GM23338 (cell line): ENCODE measurements at regions not wholly inside any gene's neighbourhood (a gene's known extent, or its start where the extent isn't known, plus 50 kb on each side); places are given as distances from the start of the nearest gene placed in this dataset.

Experiments
- CREB1 ChIP-seq: fragments of 250-450 bp; sonication (Bioruptor Pico); IDR thresholded peaks from 2 replicates; pipeline ENCODE4 v1.5.0; 2020; ENCODE audit warnings: low read depth, mild to moderate bottlenecking, moderate library complexity
- CTCF ChIP-seq, 2 experiments: fragments of 200-600 bp in 1 of 2; sonication (generic) in 1 of 2; conservative IDR thresholded peaks; 2 replicates each; pipeline versions ENCODE4 v1.5.1 to v1.6.1; 2016 to 2017; ENCODE audit warnings: antibody characterized with exemption in 2 of 2, low read depth in 2 of 2, mild to moderate bottlenecking in 2 of 2, moderate library complexity in 1 of 2
- EZH2 ChIP-seq: fragments of 200-600 bp; sonication (generic); IDR thresholded peaks from one replicate; pipeline ENCODE4 v1.8.0; 2017; ENCODE audit warnings: antibody characterized with exemption, mild to moderate bottlenecking, low read depth; ENCODE audit not compliant: unreplicated experiment
- EZH2phosphoT487 ChIP-seq: fragments of 200-600 bp; sonication (generic); IDR thresholded peaks from one replicate; pipeline ENCODE4 v1.8.1; 2018; ENCODE audit warnings: antibody characterized with exemption; ENCODE audit not compliant: unreplicated experiment
- JUNB ChIP-seq: IDR thresholded peaks from one replicate; pipeline ENCODE4 v1.6.1; 2016; ENCODE audit warnings: antibody characterized with exemption; ENCODE audit not compliant: unreplicated experiment
- NANOG ChIP-seq: IDR thresholded peaks from 2 replicates; pipeline ENCODE4 v1.6.1; 2016; ENCODE audit warnings: antibody characterized with exemption, borderline replicate concordance
- POLR2AphosphoS5 ChIP-seq: IDR thresholded peaks from 2 replicates; pipeline ENCODE4 v1.6.1; 2016; ENCODE audit warnings: antibody characterized with exemption, low read depth
- STAT1 ChIP-seq: IDR thresholded peaks from one replicate; pipeline ENCODE4 v1.6.1; 2016; ENCODE audit warnings: antibody characterized with exemption; ENCODE audit not compliant: unreplicated experiment
- ZNF114 ChIP-seq: fragments of 250-450 bp; sonication (Bioruptor Pico); IDR thresholded peaks from 2 replicates; pipeline ENCODE4 v1.5.0; 2020; ENCODE audit warnings: mild to moderate bottlenecking, moderate library complexity
- TF ChIP-seq, protein P1 (sequence below): IDR thresholded peaks from one replicate; pipeline ENCODE4 v1.6.1; 2018; ENCODE audit warnings: antibody characterized with exemption; ENCODE audit not compliant: unreplicated experiment

DNA sequence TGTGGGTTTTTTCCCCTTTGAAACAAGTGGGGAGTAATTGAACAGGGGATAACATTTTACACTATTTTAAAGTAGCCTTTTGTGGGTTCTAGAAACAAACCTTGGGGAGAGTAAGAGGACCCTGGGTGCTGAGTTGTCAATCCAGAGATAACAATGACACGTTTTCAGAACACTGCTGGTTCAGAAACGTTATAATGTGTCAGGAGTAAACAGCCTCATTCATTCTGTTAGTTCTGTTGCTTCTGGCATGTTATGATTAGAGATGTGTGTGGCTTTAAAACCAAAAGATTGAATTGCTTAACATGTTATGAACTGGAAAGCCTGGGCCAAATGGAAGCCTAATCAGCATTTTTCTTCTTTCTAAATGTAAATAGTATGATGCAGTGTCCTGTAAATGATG is 680.5 kb upstream of the NOVA1 start:
- TF ChIP-seq CTCF (conservative IDR thresholded peaks at IDR 0.05; ENCODE audit: low read depth in 2 of 2) (no peak), EZH2phosphoT487 (no peak), JUNB (no peak), EZH2 (no peak), POLR2AphosphoS5 (no peak), ZNF114 (no peak), NANOG (no peak), CREB1 (no peak), STAT1 (no peak)
- TF ChIP-seq, protein P1, sequence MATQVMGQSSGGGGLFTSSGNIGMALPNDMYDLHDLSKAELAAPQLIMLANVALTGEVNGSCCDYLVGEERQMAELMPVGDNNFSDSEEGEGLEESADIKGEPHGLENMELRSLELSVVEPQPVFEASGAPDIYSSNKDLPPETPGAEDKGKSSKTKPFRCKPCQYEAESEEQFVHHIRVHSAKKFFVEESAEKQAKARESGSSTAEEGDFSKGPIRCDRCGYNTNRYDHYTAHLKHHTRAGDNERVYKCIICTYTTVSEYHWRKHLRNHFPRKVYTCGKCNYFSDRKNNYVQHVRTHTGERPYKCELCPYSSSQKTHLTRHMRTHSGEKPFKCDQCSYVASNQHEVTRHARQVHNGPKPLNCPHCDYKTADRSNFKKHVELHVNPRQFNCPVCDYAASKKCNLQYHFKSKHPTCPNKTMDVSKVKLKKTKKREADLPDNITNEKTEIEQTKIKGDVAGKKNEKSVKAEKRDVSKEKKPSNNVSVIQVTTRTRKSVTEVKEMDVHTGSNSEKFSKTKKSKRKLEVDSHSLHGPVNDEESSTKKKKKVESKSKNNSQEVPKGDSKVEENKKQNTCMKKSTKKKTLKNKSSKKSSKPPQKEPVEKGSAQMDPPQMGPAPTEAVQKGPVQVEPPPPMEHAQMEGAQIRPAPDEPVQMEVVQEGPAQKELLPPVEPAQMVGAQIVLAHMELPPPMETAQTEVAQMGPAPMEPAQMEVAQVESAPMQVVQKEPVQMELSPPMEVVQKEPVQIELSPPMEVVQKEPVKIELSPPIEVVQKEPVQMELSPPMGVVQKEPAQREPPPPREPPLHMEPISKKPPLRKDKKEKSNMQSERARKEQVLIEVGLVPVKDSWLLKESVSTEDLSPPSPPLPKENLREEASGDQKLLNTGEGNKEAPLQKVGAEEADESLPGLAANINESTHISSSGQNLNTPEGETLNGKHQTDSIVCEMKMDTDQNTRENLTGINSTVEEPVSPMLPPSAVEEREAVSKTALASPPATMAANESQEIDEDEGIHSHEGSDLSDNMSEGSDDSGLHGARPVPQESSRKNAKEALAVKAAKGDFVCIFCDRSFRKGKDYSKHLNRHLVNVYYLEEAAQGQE = no peak
